Brain microvascular endothelial cell (primary cell): ENCODE measurements at regions not wholly inside any gene's neighbourhood (a gene's known extent, or its start where the extent isn't known, plus 50 kb on each side); places are given as distances from the start of the nearest gene placed in this dataset.

Experiments
- DNase-seq: peaks from one replicate; pipeline ENCODE4 v3.0.0-alpha.2; 2020
- H3K27ac ChIP-seq: fragments of 250-450 bp; sonication (Bioruptor Pico); 2 replicates; pipeline ENCODE4 v1.5.1; 2020; ENCODE audit warnings: mild to moderate bottlenecking, moderate library complexity
- H3K27me3 ChIP-seq: fragments of 250-450 bp; sonication (Bioruptor Pico); replicated peaks from 2 replicates; pipeline ENCODE4 v1.5.1; 2020; ENCODE audit warnings: mild to moderate bottlenecking
- H3K36me3 ChIP-seq: fragments of 250-450 bp; sonication (Bioruptor Pico); replicated peaks from 2 replicates; pipeline ENCODE4 v1.5.1; 2020; ENCODE audit warnings: mild to moderate bottlenecking
- H3K4me3 ChIP-seq: 2 replicates; pipeline ENCODE4 v1.5.1; 2011; ENCODE audit warnings: low read depth, mild to moderate bottlenecking, control low read depth, low read length, moderate library complexity
- in situ Hi-C: cut with HindIII; loops from 2 replicates; pipeline ENCODE4 v1.10.0; 2017; ENCODE audit warnings: low sequenced_read_pairs, low pct_ligation_motif_present
- TF ChIP-seq, protein P1 (sequence below): IDR thresholded peaks from 2 replicates; pipeline ENCODE4 v1.5.1; 2011; ENCODE audit warnings: low read depth, mild to moderate bottlenecking, moderate library complexity, low read length, control low read depth, inconsistent platforms; ENCODE audit errors: missing control alignments

DNA sequence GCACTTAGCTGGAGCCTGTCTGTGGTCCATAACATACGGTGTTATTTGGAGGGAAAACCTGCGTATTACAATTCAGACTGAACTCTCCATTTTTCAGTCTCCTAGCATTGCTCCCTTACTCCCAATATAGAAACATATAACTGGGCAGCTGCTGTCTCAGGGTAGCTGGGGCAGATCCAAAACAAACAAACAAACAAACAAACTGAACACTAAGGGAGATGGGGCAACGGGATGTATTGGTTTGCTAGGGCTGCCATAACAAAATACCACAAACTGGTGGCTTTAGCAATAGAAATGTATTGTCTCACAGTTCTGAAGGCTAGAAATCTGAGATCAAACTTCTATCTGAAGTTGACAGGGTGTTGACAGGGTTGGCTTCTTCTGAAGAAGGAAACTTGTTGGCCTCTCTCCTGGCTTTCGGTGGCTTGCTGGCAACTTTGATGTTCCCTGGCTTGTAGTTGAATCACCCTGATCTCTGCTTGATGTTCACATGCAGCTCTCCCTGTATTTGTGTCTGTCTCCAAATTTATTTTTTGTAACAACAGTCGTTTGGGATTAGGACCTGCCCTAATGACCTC lies 329.3 kb upstream of the ZNF804A start:
- in situ Hi-C loops, result no loop called here
- no peak for DNase-seq
- H3K36me3 ChIP-seq, result no peaks in the 10 kb centered on the region
- TF ChIP-seq, protein P1, sequence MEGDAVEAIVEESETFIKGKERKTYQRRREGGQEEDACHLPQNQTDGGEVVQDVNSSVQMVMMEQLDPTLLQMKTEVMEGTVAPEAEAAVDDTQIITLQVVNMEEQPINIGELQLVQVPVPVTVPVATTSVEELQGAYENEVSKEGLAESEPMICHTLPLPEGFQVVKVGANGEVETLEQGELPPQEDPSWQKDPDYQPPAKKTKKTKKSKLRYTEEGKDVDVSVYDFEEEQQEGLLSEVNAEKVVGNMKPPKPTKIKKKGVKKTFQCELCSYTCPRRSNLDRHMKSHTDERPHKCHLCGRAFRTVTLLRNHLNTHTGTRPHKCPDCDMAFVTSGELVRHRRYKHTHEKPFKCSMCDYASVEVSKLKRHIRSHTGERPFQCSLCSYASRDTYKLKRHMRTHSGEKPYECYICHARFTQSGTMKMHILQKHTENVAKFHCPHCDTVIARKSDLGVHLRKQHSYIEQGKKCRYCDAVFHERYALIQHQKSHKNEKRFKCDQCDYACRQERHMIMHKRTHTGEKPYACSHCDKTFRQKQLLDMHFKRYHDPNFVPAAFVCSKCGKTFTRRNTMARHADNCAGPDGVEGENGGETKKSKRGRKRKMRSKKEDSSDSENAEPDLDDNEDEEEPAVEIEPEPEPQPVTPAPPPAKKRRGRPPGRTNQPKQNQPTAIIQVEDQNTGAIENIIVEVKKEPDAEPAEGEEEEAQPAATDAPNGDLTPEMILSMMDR, result no peak
- H3K27me3 ChIP-seq, result no peaks in the 10 kb centered on the region
- no peak overlapping the region for H3K27ac ChIP-seq
- no peak overlapping the region for H3K4me3 ChIP-seq

GRCh38 chr2:184270660-184271059 lies 327.7 kb upstream of the ZNF804A start:
- H3K4me3 ChIP-seq, result no peak overlapping the region
- TF ChIP-seq, protein P1, result no peak
- H3K27me3 ChIP-seq, result no peaks in the 10 kb centered on the region
- H3K27ac ChIP-seq, result no peak overlapping the region
- in situ Hi-C loops, result no loop called here
- no peaks in the 10 kb centered on the region for H3K36me3 ChIP-seq
- no peak for DNase-seq

DNA sequence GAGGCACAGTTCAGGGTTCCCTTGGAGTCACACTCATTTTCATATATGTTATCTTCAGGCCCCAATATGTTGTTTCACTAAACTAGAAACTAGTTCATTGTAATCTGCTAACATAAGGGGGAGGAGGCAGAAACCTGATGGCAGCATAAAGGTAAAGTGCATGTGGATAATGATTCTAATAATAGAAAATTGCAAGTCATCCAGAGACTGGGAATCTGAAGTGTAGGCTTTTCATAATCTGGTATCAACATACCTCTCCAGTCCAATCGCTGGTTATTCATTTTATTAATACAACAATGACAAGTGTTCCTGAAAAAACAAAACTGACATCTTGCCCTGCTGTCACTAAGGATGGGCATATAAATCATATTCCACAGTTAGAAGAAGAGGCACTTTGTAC lies 326.3 kb upstream of the ZNF804A start:
- no peaks in the 10 kb centered on the region for H3K36me3 ChIP-seq
- in situ Hi-C loops, result no loop called here
- H3K4me3 ChIP-seq, result no peak overlapping the region
- TF ChIP-seq, protein P1, result no peak
- DNase-seq, result no peak
- H3K27ac ChIP-seq, result no peak overlapping the region
- H3K27me3 ChIP-seq, result no peaks in the 10 kb centered on the region

DNA sequence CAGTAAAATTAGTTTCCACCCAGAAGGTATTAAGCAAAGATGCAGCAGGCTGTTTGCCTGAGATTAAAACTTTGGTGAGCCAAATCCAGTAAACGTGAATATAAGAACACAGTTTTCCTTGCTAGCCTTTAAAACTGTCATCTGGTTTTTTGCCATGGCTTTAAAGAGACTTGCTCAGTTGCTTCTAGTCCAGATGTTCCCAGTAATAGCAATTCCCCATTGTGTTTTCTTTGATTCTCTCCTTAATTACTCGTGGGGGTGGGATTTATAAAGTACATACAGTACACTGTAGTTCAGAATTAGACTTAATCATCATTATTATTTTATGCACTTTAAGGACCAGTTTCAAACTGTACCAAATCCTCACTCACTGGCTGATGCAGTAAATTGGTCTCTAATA lies 303.5 kb upstream of the ZNF804A start:
- H3K27ac ChIP-seq, result no peak overlapping the region
- H3K27me3 ChIP-seq, result no peaks in the 10 kb centered on the region
- H3K36me3 ChIP-seq, result no peaks in the 10 kb centered on the region
- TF ChIP-seq, protein P1, result no peak
- H3K4me3 ChIP-seq, result no peak overlapping the region
- no peak for DNase-seq
- in situ Hi-C loops, result no loop called here

- in situ Hi-C loops, result no loop called here
- H3K27me3 ChIP-seq, result no peaks in the 10 kb centered on the region
- no peak overlapping the region for H3K4me3 ChIP-seq
- DNase-seq, result no peak
- no peak overlapping the region for H3K27ac ChIP-seq
- no peaks in the 10 kb centered on the region for H3K36me3 ChIP-seq
- TF ChIP-seq, protein P1, result no peak
Observed at GRCh38 chr2:184297085-184297484, 301.2 kb upstream of the ZNF804A start.

GRCh38 chr2:184302506-184302905 lies 295.8 kb upstream of the ZNF804A start:
- in situ Hi-C loops, result no loop called here
- no peak for DNase-seq
- Histone ChIP-seq H3K36me3 (no peaks in the 10 kb centered on the region), H3K27ac (no peak overlapping the region), H3K27me3 (no peaks in the 10 kb centered on the region), H3K4me3 (no peak overlapping the region)
- TF ChIP-seq, protein P1, result no peak
